ENCODE measurements at regions not wholly inside any gene's neighbourhood (a gene's known extent, or its start where the extent isn't known, plus 50 kb on each side); places are given as distances from the start of the nearest gene placed in this dataset.

GRCh38 chr21:43298546-43299440 is 128.1 kb downstream of the SIK1 start:
- no peak overlapping the region; the same call in 1 of the 2 replicates for H3K27ac ChIP-seq
- TF ChIP-seq CTCF (conservative IDR thresholded peaks at IDR 0.05) = no peak

- no peak for TF ChIP-seq CTCF (conservative IDR thresholded peaks at IDR 0.05)
- no peak overlapping the region for H3K27ac ChIP-seq
Observed at GRCh38 chr21:43297989-43298388, 128.9 kb downstream of the SIK1 start.

- TF ChIP-seq CTCF (conservative IDR thresholded peaks at IDR 0.05) = no peak
- no peak overlapping the region for H3K27ac ChIP-seq
Observed at GRCh38 chr21:43297391-43297981, 128.7 kb downstream of the CRYAA start.

- H3K27ac ChIP-seq = no peak overlapping the region
- TF ChIP-seq CTCF (conservative IDR thresholded peaks at IDR 0.05) = no peak
Observed at GRCh38 chr21:43295066-43295958, 126.5 kb downstream of the CRYAA start.

GRCh38 chr21:43294194-43294902 is 125.5 kb downstream of the CRYAA start:
- TF ChIP-seq CTCF (conservative IDR thresholded peaks at IDR 0.05) = no peak
- no peak overlapping the region for H3K27ac ChIP-seq

- TF ChIP-seq CTCF (conservative IDR thresholded peaks at IDR 0.05) = no peak
- H3K27ac ChIP-seq = no peak overlapping the region
Observed at GRCh38 chr21:43292866-43293142, 124.0 kb downstream of the CRYAA start.

Measured in VCaP (cell line).